ENCODE measurements at regions not wholly inside any gene's neighbourhood (a gene's known extent, or its start where the extent isn't known, plus 50 kb on each side); places are given as distances from the start of the nearest gene placed in this dataset.

DNA sequence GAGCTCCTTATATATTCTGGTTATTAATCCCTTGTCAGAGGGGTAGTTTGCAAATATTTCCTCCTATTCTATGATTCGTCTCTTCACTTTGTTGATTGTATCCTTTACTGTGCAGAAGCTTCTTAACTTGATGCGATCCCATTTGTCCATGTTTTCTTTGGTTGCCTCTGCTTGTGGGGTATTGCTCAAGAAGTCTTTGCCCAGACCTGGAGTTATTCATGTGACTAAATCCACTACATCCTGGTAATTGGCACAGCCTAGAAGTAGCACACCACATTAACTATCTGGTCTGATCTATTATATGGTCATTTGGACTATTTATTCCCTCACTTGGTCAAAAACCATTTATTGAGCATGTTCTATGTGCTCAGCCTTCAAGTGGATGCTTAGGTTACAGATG, 164.8 kb upstream of the ATP11B start:
- TF ChIP-seq, protein P1, sequence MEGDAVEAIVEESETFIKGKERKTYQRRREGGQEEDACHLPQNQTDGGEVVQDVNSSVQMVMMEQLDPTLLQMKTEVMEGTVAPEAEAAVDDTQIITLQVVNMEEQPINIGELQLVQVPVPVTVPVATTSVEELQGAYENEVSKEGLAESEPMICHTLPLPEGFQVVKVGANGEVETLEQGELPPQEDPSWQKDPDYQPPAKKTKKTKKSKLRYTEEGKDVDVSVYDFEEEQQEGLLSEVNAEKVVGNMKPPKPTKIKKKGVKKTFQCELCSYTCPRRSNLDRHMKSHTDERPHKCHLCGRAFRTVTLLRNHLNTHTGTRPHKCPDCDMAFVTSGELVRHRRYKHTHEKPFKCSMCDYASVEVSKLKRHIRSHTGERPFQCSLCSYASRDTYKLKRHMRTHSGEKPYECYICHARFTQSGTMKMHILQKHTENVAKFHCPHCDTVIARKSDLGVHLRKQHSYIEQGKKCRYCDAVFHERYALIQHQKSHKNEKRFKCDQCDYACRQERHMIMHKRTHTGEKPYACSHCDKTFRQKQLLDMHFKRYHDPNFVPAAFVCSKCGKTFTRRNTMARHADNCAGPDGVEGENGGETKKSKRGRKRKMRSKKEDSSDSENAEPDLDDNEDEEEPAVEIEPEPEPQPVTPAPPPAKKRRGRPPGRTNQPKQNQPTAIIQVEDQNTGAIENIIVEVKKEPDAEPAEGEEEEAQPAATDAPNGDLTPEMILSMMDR (IDR thresholded peaks at IDR 0.05), result no peak
- TF ChIP-seq POLR2AphosphoS5 (IDR thresholded peaks at IDR 0.05; ENCODE audit: low read depth, low read length), result no peak

Data from Panc1 (cell line).